ENCODE measurements at regions not wholly inside any gene's neighbourhood (a gene's known extent, or its start where the extent isn't known, plus 50 kb on each side); places are given as distances from the start of the nearest gene placed in this dataset.

DNA sequence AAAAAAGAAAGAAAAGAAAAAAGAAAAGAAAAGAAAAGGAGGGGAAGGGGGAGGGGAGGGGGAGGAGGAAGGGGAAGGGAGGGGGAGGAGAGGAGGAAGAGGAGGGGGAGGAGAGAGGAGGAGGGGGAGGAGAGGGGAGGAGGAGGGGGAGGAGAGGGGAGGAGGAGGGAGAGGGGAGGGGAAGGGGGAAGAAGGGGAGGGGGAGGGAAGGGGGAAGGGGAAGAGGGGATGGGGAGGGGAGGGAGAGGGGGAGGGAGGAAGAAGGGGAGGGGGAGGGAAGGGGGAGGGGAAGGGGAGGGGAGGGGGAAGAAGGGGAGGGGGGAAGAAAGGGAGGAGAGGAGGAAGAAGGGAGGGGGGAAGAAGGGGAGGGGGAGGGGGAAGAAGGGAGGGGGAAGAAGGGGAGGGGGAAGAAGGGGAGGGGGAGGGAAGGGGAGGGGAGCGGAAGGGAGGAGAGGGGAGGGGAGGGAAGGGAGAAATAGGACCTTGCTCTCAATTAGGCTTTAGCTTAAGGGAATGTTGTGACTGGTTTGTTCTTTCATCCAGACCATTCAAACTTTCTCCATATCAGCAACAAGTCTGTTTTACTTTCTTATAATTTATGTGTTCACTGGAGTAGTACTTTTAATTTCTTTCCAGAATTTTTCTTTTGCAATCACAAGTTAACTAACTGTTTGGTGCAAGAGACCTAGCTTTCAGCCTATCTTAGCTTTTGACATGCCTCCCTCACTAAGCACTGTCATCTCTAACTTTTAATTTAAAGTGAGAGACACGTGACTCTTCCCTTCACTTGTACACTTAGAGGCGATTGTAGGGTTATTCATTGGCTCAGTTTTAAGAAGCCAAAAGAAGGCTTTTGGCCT lies 76.5 kb upstream of the EGLN3 start:
- H3K27me3 ChIP-seq (ENCODE audit: low read depth), result no peaks in the 10 kb centered on the region
- no peaks in the 10 kb centered on the region for H3K9me3 ChIP-seq (replicated peaks)
- intact Hi-C loops (cut with micrococcal nuclease), result no loop called here
- no peaks in the 10 kb centered on the region for H3K36me3 ChIP-seq
- no peak overlapping the region for H3K27ac ChIP-seq (replicated peaks)
- no peak for DNase-seq
- H3K4me1 ChIP-seq, result peaks cover 15% of the 10 kb centered on the region
- TF ChIP-seq, protein P1, sequence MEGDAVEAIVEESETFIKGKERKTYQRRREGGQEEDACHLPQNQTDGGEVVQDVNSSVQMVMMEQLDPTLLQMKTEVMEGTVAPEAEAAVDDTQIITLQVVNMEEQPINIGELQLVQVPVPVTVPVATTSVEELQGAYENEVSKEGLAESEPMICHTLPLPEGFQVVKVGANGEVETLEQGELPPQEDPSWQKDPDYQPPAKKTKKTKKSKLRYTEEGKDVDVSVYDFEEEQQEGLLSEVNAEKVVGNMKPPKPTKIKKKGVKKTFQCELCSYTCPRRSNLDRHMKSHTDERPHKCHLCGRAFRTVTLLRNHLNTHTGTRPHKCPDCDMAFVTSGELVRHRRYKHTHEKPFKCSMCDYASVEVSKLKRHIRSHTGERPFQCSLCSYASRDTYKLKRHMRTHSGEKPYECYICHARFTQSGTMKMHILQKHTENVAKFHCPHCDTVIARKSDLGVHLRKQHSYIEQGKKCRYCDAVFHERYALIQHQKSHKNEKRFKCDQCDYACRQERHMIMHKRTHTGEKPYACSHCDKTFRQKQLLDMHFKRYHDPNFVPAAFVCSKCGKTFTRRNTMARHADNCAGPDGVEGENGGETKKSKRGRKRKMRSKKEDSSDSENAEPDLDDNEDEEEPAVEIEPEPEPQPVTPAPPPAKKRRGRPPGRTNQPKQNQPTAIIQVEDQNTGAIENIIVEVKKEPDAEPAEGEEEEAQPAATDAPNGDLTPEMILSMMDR (IDR thresholded peaks at IDR 0.05; ENCODE audit: borderline replicate concordance), result no peak
- H3K4me3 ChIP-seq, result no peak overlapping the region

DNA sequence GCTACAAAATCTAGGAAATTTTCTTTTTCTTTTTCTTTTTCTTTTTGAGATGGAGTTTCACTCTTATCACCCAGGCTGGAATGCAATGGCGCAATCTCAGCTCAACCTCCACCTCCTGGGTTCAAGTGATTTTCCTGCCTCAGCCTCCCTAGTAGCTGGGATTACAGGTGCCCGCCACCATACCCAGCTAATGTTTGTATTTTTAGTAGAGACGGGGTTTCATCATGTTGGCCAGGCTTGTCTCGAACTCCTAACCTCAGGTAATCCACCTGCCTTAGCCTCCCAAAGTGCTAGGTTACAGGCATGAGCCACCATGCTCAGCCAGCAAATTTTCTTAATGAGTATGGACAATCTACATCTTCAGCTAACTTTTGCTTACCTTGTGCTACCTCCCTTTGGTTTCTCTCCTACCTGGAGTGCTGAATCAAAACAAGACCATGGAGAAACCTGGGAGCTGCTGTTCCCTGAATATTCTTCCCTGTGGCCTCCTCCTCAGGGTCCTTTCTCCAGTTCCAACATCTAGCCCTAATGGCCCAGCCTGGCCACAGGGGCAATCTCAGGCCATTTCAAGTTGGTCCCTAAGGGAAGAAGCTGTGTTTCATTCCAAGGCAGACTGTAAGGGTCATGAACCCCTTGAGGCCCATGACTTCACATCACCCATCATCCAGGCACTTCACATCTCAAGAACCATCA lies 74.6 kb upstream of the EGLN3 start:
- intact Hi-C loops (cut with micrococcal nuclease), result no loop called here

DNA sequence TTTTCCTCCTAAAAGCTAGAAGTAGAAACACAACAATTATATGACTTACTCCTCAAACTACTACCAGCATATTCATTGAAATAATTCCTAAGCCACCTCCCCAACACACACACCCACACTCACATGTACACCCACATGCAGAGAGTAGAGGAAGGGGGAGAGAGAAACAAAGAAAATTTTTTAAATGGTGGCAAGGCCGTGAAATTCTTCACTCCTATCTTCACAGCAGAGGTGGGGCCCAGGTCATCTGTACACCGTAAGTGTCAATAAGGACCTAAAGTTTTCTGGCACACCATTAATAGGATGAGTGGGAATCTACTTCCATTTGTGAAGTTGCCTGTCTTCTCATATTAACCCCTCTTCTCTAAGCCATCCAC lies 73.9 kb upstream of the EGLN3 start:
- Histone ChIP-seq H3K27me3 (ENCODE audit: low read depth) (no peaks in the 10 kb centered on the region), H3K4me3 (no peak overlapping the region), H3K27ac (replicated peaks) (no peak overlapping the region), H3K36me3 (no peaks in the 10 kb centered on the region), H3K9me3 (replicated peaks) (no peaks in the 10 kb centered on the region), H3K4me1 (peaks cover 6% of the 10 kb centered on the region)
- TF ChIP-seq, protein P1 (IDR thresholded peaks at IDR 0.05; ENCODE audit: borderline replicate concordance), result no peak
- intact Hi-C loops (cut with micrococcal nuclease), result no loop called here
- DNase-seq, result no peak

More for the DNA sequence above, 74.6 kb upstream of the EGLN3 start:
- Histone ChIP-seq H3K36me3 (no peaks in the 10 kb centered on the region), H3K27ac (replicated peaks) (no peak overlapping the region), H3K27me3 (ENCODE audit: low read depth) (no peaks in the 10 kb centered on the region), H3K4me1 (peaks cover 4% of the 10 kb centered on the region), H3K4me3 (no peak overlapping the region), H3K9me3 (replicated peaks) (no peaks in the 10 kb centered on the region)
- TF ChIP-seq, protein P1 (IDR thresholded peaks at IDR 0.05; ENCODE audit: borderline replicate concordance), result no peak
- DNase-seq, result no peak

DNA sequence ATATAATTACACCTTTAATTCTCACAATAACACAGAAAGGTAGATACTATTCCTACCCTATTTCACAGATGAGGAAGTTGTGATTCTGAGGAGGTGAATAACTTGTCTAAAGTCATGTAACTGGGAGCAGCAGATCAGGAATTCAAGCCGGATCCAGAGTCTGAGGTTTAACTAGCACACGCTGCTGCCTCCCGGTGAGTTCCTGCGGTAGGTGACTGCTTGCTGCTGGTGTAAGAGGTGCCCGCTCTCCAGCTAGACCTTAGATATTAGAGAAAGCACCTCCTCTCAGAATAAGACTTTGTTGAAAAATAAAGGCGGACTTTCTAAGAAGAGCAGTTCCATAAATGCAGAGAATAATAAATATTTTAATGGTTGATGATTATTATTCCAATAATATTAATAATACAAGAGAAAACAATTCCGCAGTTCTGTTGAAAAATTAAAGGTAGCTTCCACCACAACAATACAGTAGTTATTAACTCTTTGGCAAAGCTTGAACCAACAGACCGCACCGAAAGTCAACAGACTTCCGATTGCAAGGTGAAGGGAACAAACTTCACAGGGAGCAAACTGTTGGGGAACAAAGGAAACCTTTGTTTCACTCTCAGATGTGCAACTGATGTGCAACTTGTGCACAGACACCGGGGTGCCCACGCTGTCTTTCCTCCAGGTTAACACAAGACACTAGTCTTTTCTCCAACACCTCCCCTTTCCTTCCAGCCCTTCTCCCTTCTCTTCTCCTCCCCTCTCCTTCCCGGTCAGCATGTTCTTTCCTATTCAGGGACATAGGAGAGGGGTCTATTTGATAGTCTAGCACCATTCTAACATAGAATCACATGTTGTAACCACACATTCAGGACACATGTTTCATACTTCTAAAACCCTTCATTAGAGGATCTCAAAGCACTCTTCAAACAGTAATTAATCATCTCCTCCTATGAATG lies 73.2 kb upstream of the EGLN3 start:
- no peak for DNase-seq
- Histone ChIP-seq H3K9me3 (replicated peaks) (no peaks in the 10 kb centered on the region), H3K36me3 (no peaks in the 10 kb centered on the region), H3K27me3 (ENCODE audit: low read depth) (no peaks in the 10 kb centered on the region), H3K27ac (replicated peaks) (no peak overlapping the region), H3K4me1 (peaks cover 12% of the 10 kb centered on the region), H3K4me3 (no peak overlapping the region)
- intact Hi-C loops (cut with micrococcal nuclease), result no loop called here
- TF ChIP-seq, protein P1 (IDR thresholded peaks at IDR 0.05; ENCODE audit: borderline replicate concordance), result no peak

DNA sequence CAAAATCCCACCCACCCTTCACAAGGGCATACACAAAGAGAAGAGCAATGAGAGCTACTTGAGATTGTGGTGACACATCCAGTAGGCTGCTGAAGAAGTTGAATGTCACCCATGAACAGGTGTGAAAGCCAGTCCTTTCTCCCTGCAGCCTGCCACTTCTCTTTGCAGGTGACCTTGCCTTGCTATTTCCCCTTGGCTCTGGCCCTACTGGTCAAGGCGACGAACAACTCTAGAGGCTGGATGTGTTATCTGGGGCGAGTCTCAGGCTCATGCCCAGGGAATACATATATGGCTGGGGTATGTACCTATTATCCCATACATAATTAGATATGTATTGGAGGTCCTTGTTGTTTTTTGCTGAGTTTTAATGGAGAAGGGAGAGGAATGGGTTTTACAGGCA lies 70.2 kb upstream of the EGLN3 start:
- intact Hi-C loops (cut with micrococcal nuclease), result no loop called here
- peaks cover 15% of the 10 kb centered on the region for H3K4me1 ChIP-seq
- TF ChIP-seq, protein P1 (IDR thresholded peaks at IDR 0.05; ENCODE audit: borderline replicate concordance), result no peak
- H3K27me3 ChIP-seq (ENCODE audit: low read depth), result no peaks in the 10 kb centered on the region
- H3K9me3 ChIP-seq (replicated peaks), result no peaks in the 10 kb centered on the region
- no peaks in the 10 kb centered on the region for H3K36me3 ChIP-seq
- no peak for DNase-seq
- H3K27ac ChIP-seq (replicated peaks), result no peak overlapping the region
- H3K4me3 ChIP-seq, result no peak overlapping the region

All from left ventricle myocardium inferior (tissue), 1 donor.